K562 (cell line): ENCODE measurements at regions not wholly inside any gene's neighbourhood (a gene's known extent, or its start where the extent isn't known, plus 50 kb on each side); places are given as distances from the start of the nearest gene placed in this dataset.

Source experiments
- ATAC-seq: fragments of 200-7000 bp; cut with Tn5 transposase; 3 replicates; pipeline ENCODE4 v1.9.1; 2020; ENCODE audit warnings: moderate library complexity
- BruUV-seq: library from RNA; stranded (reverse); fragments of 400-500 nt; replicated peaks from 2 replicates; lab custom pipeline; 2021; lab: Mats Ljungman, UMichigan
- CTCF ChIA-PET: fragments of 300-600 bp; formaldehyde crosslinking; extraction: SDS; loops from one replicate; lab custom pipeline; 2021; ENCODE audit warnings: low intra/inter-chr PET ratio; lab: Yijun Ruan, JAX
- POLR2A ChIA-PET: fragments of 300-600, 350-650 bp; sonication (Branson Sonifier 250); formaldehyde crosslinking; extraction: SDS; loops from one replicate; lab custom pipeline; 2021; ENCODE audit warnings: antibody characterized with exemption, inconsistent platforms; lab: Yijun Ruan, JAX
- DNase-seq, 4 experiments: peaks; one replicate each; pipeline versions ENCODE4 v3.0.0 to v3.0.0-alpha.2; 2011 to 2018; ENCODE audit warnings: low spot score in 3 of 4, mixed read lengths in 3 of 4; ENCODE audit errors: extremely low read depth in 1 of 4
- FAIRE-seq: peaks from 2 replicates; lab custom pipeline; 2011; peaks lifted over from hg19 to GRCh38; lab: Jason Lieb, UNC
- H2AFZ ChIP-seq: 2 replicates; pipeline ENCODE4 v1.6.0; 2011; ENCODE audit warnings: low read depth, low read length, control low read depth, inconsistent platforms
- H3K27ac ChIP-seq: fragments of 200-600 bp; 3 replicates; pipeline ENCODE4 v1.8.0; 2011; ENCODE audit warnings: low read depth, mild to moderate bottlenecking, control low read depth, inconsistent platforms, low read length, moderate library complexity, mixed read lengths; ENCODE audit errors: extremely low read depth
- H3K27me3 ChIP-seq, 2 experiments: fragments of 300-600 bp in 1 of 2; 2 replicates in 1 of 2; 3 replicates in 1 of 2; pipeline versions ENCODE4 v1.6.0 to v1.8.0; 2011; ENCODE audit warnings: inconsistent platforms in 2 of 2, low read length in 2 of 2, mild to moderate bottlenecking in 1 of 2, mixed read lengths in 1 of 2, moderate library complexity in 1 of 2; ENCODE audit not compliant: control insufficient read depth in 2 of 2, insufficient read depth in 2 of 2
- H3K36me3 ChIP-seq: fragments of 300-600 bp; 3 replicates; pipeline ENCODE4 v1.8.0; 2011; ENCODE audit warnings: mild to moderate bottlenecking, low read length, inconsistent platforms; ENCODE audit not compliant: control insufficient read depth, insufficient read depth
- H3K4me1 ChIP-seq, 2 experiments: fragments of 200-600 bp in 1 of 2; replicated peaks in 1 of 2; 2 replicates in 1 of 2; 3 replicates in 1 of 2; pipeline versions ENCODE4 v1.5.1 to v1.8.0; 2011; ENCODE audit warnings: inconsistent platforms in 2 of 2, low read length in 2 of 2, mild to moderate bottlenecking in 1 of 2, mixed read lengths in 1 of 2, moderate library complexity in 1 of 2; ENCODE audit not compliant: control insufficient read depth in 2 of 2, insufficient read depth in 2 of 2
- H3K4me2 ChIP-seq: 2 replicates; pipeline ENCODE4 v1.6.1; 2011; ENCODE audit warnings: low read length, control low read depth, inconsistent platforms, mixed read lengths; ENCODE audit not compliant: insufficient read depth
- H3K4me3 ChIP-seq: fragments of 200-600 bp; sonication (generic), shearing (Covaris generic); 2 replicates; pipeline ENCODE4 v1.5.1; 2016; ENCODE audit warnings: control low read depth, inconsistent platforms
- H3K79me2 ChIP-seq: fragments of 200-600 bp; 3 replicates; pipeline ENCODE4 v1.8.0; 2011; ENCODE audit warnings: low read length, inconsistent platforms; ENCODE audit not compliant: control insufficient read depth, insufficient read depth
- H3K9ac ChIP-seq, 2 experiments: 2 replicates each; pipeline versions ENCODE4 v1.6.0 to v1.6.1; 2011; ENCODE audit warnings: low read depth in 2 of 2, low read length in 2 of 2, control low read depth in 1 of 2, inconsistent platforms in 1 of 2, mild to moderate bottlenecking in 1 of 2, mixed read lengths in 1 of 2; ENCODE audit not compliant: insufficient read depth in 1 of 2
- H3K9me1 ChIP-seq: one replicate; pipeline ENCODE4 v1.6.0; 2011; ENCODE audit warnings: inconsistent platforms, mild to moderate bottlenecking, low read length, moderate library complexity; ENCODE audit not compliant: control insufficient read depth, insufficient read depth
- H3K9me3 ChIP-seq: replicated peaks from 2 replicates; pipeline ENCODE4 v1.5.1; 2011; ENCODE audit warnings: low read depth, low read length, inconsistent platforms; ENCODE audit not compliant: control insufficient read depth, insufficient read depth
- H4K20me1 ChIP-seq: replicated peaks from 2 replicates; pipeline ENCODE4 v1.6.1; 2011; ENCODE audit warnings: low read length, inconsistent platforms, mixed read lengths; ENCODE audit not compliant: control insufficient read depth, insufficient read depth
- C11orf30 ChIP-seq: fragments of 450-650 bp; IDR thresholded peaks from 2 replicates; pipeline ENCODE4 v1.6.1; 2016; ENCODE audit warnings: low read depth, mild to moderate bottlenecking
- ESRRA ChIP-seq: fragments of 450-650 bp; IDR thresholded peaks from 2 replicates; pipeline ENCODE4 v1.6.1; 2014; ENCODE audit warnings: low read depth, mild to moderate bottlenecking, moderate library complexity, borderline replicate concordance
- HNRNPL ChIP-seq: fragments of 200-400 bp; formaldehyde crosslinking; IDR thresholded peaks from 2 replicates; pipeline ENCODE4 v1.6.1; 2017; ENCODE audit warnings: low read depth, mild to moderate bottlenecking, low read length
- HNRNPLL ChIP-seq: fragments of 200-400 bp; formaldehyde crosslinking; IDR thresholded peaks from 2 replicates; pipeline ENCODE4 v1.6.1; 2017; ENCODE audit warnings: low read length, low read depth, mild to moderate bottlenecking; ENCODE audit not compliant: poor library complexity, severe bottlenecking
- MED1 ChIP-seq: sonication (generic); formaldehyde crosslinking; IDR thresholded peaks from 2 replicates; pipeline ENCODE4 v1.8.1; 2023; ENCODE audit warnings: missing genetic modification reagents, borderline replicate concordance
- MYNN ChIP-seq, 2 experiments: sonication (generic); formaldehyde crosslinking in 1 of 2; IDR thresholded peaks; 2 replicates each; pipeline versions ENCODE4 v1.5.0 to v1.6.1; 2016 to 2020; ENCODE audit warnings: antibody characterized with exemption in 1 of 2, missing genetic modification reagents in 1 of 2
- NR2C1 ChIP-seq, 2 experiments: fragments of 450-650 bp; IDR thresholded peaks; 2 replicates each; pipeline ENCODE4 v1.6.1; 2017; ENCODE audit warnings: mild to moderate bottlenecking in 2 of 2, antibody characterized with exemption in 1 of 2, inconsistent platforms in 1 of 2, missing compliant biosample characterization in 1 of 2, missing genetic modification characterization in 1 of 2
- NR2C2 ChIP-seq, 2 experiments: fragments of 200-800 bp in 1 of 2; sonication (Bioruptor generic) in 1 of 2; sonication (generic) in 1 of 2; formaldehyde crosslinking in 1 of 2; IDR thresholded peaks; 2 replicates each; pipeline versions ENCODE4 v1.6.1 to v1.8.0; 2016 to 2022; ENCODE audit warnings: mild to moderate bottlenecking in 1 of 2, missing compliant biosample characterization in 1 of 2, missing genetic modification characterization in 1 of 2, missing genetic modification reagents in 1 of 2
- ZNF449 ChIP-seq: fragments of 250-450 bp; sonication (Bioruptor Pico); IDR thresholded peaks from 2 replicates; pipeline ENCODE4 v1.8.0; 2022; ENCODE audit warnings: moderate library complexity, mild to moderate bottlenecking, inconsistent platforms
- ZNF696 ChIP-seq: fragments of 250-450 bp; sonication (Bioruptor Pico); conservative IDR thresholded peaks from 2 replicates; pipeline ENCODE4 v1.4.0; 2020; ENCODE audit warnings: mild to moderate bottlenecking, moderate library complexity
- ZNF699 ChIP-seq: fragments of 250-450 bp; sonication (Bioruptor Pico); IDR thresholded peaks from 2 replicates; pipeline ENCODE4 v1.8.0; 2021; ENCODE audit warnings: mild to moderate bottlenecking, moderate library complexity; ENCODE audit not compliant: insufficient replicate concordance
- WGBS: fragments of 100-300 bp; shearing (Covaris generic); methylation state at CpG from one replicate; pipeline ENCODE4 v1.1.6; 2016; ENCODE audit warnings: low coverage, mixed read lengths; ENCODE audit not compliant: insufficient coverage; ENCODE audit errors: missing lambda C conversion rate; 5-methylcytosine and 5-hydroxymethylcytosine counted together
- in situ Hi-C: fragments of 300-500 bp; cut with MboI; formaldehyde crosslinking; loops from 4 replicates; pipeline ENCODE4 v1.15.0; 2018; ENCODE audit warnings: inconsistent platforms, mixed read lengths
- intact Hi-C: fragments of 100-400 bp; cut with micrococcal nuclease; formaldehyde crosslinking; loops from 2 replicates; pipeline ENCODE4 v1.14.2; 2022

- Histone ChIP-seq H3K9ac (no peak overlapping the region), H3K27ac (no peak overlapping the region), H3K9me3 (no peaks in the 10 kb centered on the region), H3K4me3 (no peak overlapping the region), H2AFZ (no peak overlapping the region), H3K4me1 (no peaks in the 10 kb centered on the region), H3K36me3 (no peaks in the 10 kb centered on the region), H4K20me1 (no peaks in the 10 kb centered on the region), H3K4me2 (no peak overlapping the region), H3K9me1 (no peaks in the 10 kb centered on the region), H3K79me2 (no peaks in the 10 kb centered on the region), H3K27me3 (peaks cover 0 to under 1% of the 10 kb centered on the region in 2 experiments; a peak in 1 of 5 replicates)
- FAIRE-seq (no peak), ATAC-seq (no peak), DNase-seq (no peak)
- CTCF ChIA-PET = no interaction called here
- TF ChIP-seq NR2C1 (IDR thresholded peaks at IDR 0.05) (peak; percentile 80), NR2C1 (tag; IDR thresholded peaks at IDR 0.05) (peak; percentile 81), ESRRA (peak; percentile 69), ZNF449 (CRISPR knock-in tag) (no peak), HNRNPLL (no peak), HNRNPL (no peak), MYNN (IDR thresholded peaks at IDR 0.05) (no peak), MYNN (CRISPR knock-in tag; IDR thresholded peaks at IDR 0.05) (no peak), ZNF699 (CRISPR knock-in tag) (no peak), NR2C2 (CRISPR knock-in tag; IDR thresholded peaks at IDR 0.05) (no peak), NR2C2 (tag; IDR thresholded peaks at IDR 0.05) (peak; percentile 60; the same call in 1 of the 2 replicates), C11orf30 (no peak), MED1 (no peak), ZNF696 (no peak)
- no TSS peak for BruUV-seq
- POLR2A ChIA-PET = interaction anchor here (0.6 to 1.7 kb wide), 3 partner anchors 11 to 23 kb away, joined by 4 read pairs; no protein-coding TSS in a partner anchor
- in situ Hi-C loops (no loop called here), intact Hi-C loops (no loop called here)
- 0% methylated on average over 2 of the region's 2 CpGs for WGBS
These were observed 271.2 kb downstream of the MATN1 start for GRCh38 chr1:30452170-30452569.
